SK-N-SH (cell line): ENCODE measurements at regions not wholly inside any gene's neighbourhood (a gene's known extent, or its start where the extent isn't known, plus 50 kb on each side); places are given as distances from the start of the nearest gene placed in this dataset.

Source experiments
- CTCF ChIA-PET: fragments of 300-600, 350-600 bp; formaldehyde crosslinking; extraction: SDS; loops from one replicate; lab custom pipeline; 2021; lab: Yijun Ruan, JAX
- POLR2A ChIA-PET: fragments of 350-600 bp; sonication (Branson Sonifier 250); formaldehyde crosslinking; extraction: SDS; loops from one replicate; lab custom pipeline; 2020; ENCODE audit warnings: antibody characterized with exemption, inconsistent platforms; lab: Yijun Ruan, JAX
- DNase-seq: peaks from one replicate; pipeline ENCODE4 v3.0.0; 2012
- H2AFZ ChIP-seq: fragments of 200-600 bp; sonication (generic); 2 replicates; pipeline ENCODE4 v1.8.1; 2016; ENCODE audit warnings: antibody characterized with exemption, mild to moderate bottlenecking, low read depth
- H3F3A ChIP-seq: fragments of 200-600 bp; sonication (generic); replicated peaks from 2 replicates; pipeline ENCODE3; 2016; ENCODE audit warnings: antibody characterized with exemption, mild to moderate bottlenecking; ENCODE audit not compliant: insufficient read depth
- H3K27ac ChIP-seq, 2 experiments: fragments of 200-500 bp in 1 of 2; fragments of 200-600 bp in 1 of 2; sonication (Bioruptor generic) in 1 of 2; sonication (generic), shearing (Covaris generic) in 1 of 2; 2 replicates each; pipeline versions ENCODE4 v1.5.1 to v1.6.1; 2014 to 2016; ENCODE audit warnings: low read depth in 2 of 2, inconsistent platforms in 1 of 2, low read length in 1 of 2, mild to moderate bottlenecking in 1 of 2, mixed read lengths in 1 of 2
- H3K27me3 ChIP-seq: fragments of 200-600 bp; sonication (generic), shearing (Covaris generic); 2 replicates; pipeline ENCODE4 v1.6.1; 2016; ENCODE audit warnings: mixed run types; ENCODE audit not compliant: insufficient read depth
- H3K36me3 ChIP-seq, 2 experiments: fragments of 200-500 bp in 1 of 2; fragments of 200-600 bp in 1 of 2; sonication (Bioruptor generic) in 1 of 2; sonication (generic) in 1 of 2; replicated peaks in 1 of 2; 2 replicates each; pipeline versions ENCODE3 to v1.5.1; 2014 to 2016; ENCODE audit warnings: low read length in 1 of 2, mild to moderate bottlenecking in 1 of 2; ENCODE audit not compliant: insufficient read depth in 2 of 2, control insufficient read depth in 1 of 2
- H3K4me1 ChIP-seq, 2 experiments: fragments of 200-500 bp in 1 of 2; fragments of 200-600 bp in 1 of 2; sonication (Bioruptor generic) in 1 of 2; sonication (generic), shearing (Covaris generic) in 1 of 2; 2 replicates each; pipeline versions ENCODE4 v1.5.1 to v1.6.1; 2014 to 2016; ENCODE audit warnings: low read depth in 1 of 2, low read length in 1 of 2, mixed run types in 1 of 2; ENCODE audit not compliant: insufficient read depth in 2 of 2, control insufficient read depth in 1 of 2
- H3K4me2 ChIP-seq: fragments of 200-600 bp; sonication (generic), shearing (Covaris generic); 2 replicates; pipeline ENCODE4 v1.6.1; 2017; ENCODE audit warnings: mixed run types
- H3K4me3 ChIP-seq, 2 experiments: fragments of 200-500 bp in 1 of 2; fragments of 200-600 bp in 1 of 2; sonication (Bioruptor generic) in 1 of 2; sonication (generic), shearing (Covaris generic) in 1 of 2; 2 replicates each; pipeline versions ENCODE4 v1.5.1 to v1.8.1; 2014 to 2016; ENCODE audit warnings: low read depth in 2 of 2, inconsistent platforms in 1 of 2, low read length in 1 of 2, mild to moderate bottlenecking in 1 of 2, mixed read lengths in 1 of 2, moderate library complexity in 1 of 2
- H3K79me2 ChIP-seq: fragments of 200-600 bp; sonication (generic); 2 replicates; pipeline ENCODE4 v1.8.1; 2017; ENCODE audit warnings: mild to moderate bottlenecking; ENCODE audit not compliant: insufficient read depth
- H3K9ac ChIP-seq: fragments of 200-600 bp; sonication (generic); 2 replicates; pipeline ENCODE4 v1.6.1; 2017; ENCODE audit warnings: mixed run types
- H3K9me2 ChIP-seq: fragments of 200-600 bp; sonication (generic); 2 replicates; pipeline ENCODE4 v1.6.1; 2017; ENCODE audit warnings: mixed run types
- H3K9me3 ChIP-seq: fragments of 200-600 bp; sonication (generic); 2 replicates; pipeline ENCODE4 v1.6.1; 2017; ENCODE audit warnings: mixed run types, mild to moderate bottlenecking, moderate library complexity
- H4K20me1 ChIP-seq: fragments of 200-600 bp; sonication (generic); 2 replicates; pipeline ENCODE4 v1.6.1; 2017; ENCODE audit warnings: mild to moderate bottlenecking, mixed run types; ENCODE audit not compliant: insufficient read depth
- ELF1 ChIP-seq: IDR thresholded peaks from 2 replicates; pipeline ENCODE4 v1.4.0; 2012
- EP300 ChIP-seq, 2 experiments: IDR thresholded peaks; 2 replicates each; pipeline versions ENCODE4 v1.4.0 to v1.6.1; 2012; ENCODE audit warnings: borderline replicate concordance in 1 of 2, low read depth in 1 of 2, low read length in 1 of 2
- EZH2phosphoT487 ChIP-seq: fragments of 200-600 bp; sonication (generic); IDR thresholded peaks from 2 replicates; pipeline ENCODE4 v1.6.1; 2017; ENCODE audit warnings: low read depth, mixed run types, mild to moderate bottlenecking, antibody characterized with exemption, moderate library complexity, borderline replicate concordance
- FOXM1 ChIP-seq: IDR thresholded peaks from 2 replicates; pipeline ENCODE4 v1.4.0; 2012; ENCODE audit warnings: low read depth, mild to moderate bottlenecking
- GABPA ChIP-seq: IDR thresholded peaks from 2 replicates; pipeline ENCODE4 v1.4.0; 2012; ENCODE audit warnings: low read depth, mild to moderate bottlenecking
- GATA2 ChIP-seq: sonication (generic); formaldehyde crosslinking; IDR thresholded peaks from 2 replicates; pipeline ENCODE4 v1.5.0; 2020; ENCODE audit warnings: mild to moderate bottlenecking, missing genetic modification reagents
- MAX ChIP-seq: IDR thresholded peaks from 2 replicates; pipeline ENCODE4 v1.4.0; 2012; ENCODE audit warnings: low read depth
- MEF2A ChIP-seq: IDR thresholded peaks from 2 replicates; pipeline ENCODE4 v1.4.0; 2012; ENCODE audit warnings: low read depth, borderline replicate concordance
- MXI1 ChIP-seq: IDR thresholded peaks from 2 replicates; pipeline ENCODE4 v1.6.1; 2012; ENCODE audit warnings: mild to moderate bottlenecking, low read depth, low read length, improper control_type of control experiment
- RAD21 ChIP-seq: IDR thresholded peaks from 2 replicates; pipeline ENCODE4 v1.6.1; 2012; ENCODE audit warnings: mild to moderate bottlenecking, low read length
- RXRA ChIP-seq: IDR thresholded peaks from 2 replicates; pipeline ENCODE4 v1.4.0; 2012; ENCODE audit warnings: low read depth, mild to moderate bottlenecking, borderline replicate concordance
- SMC3 ChIP-seq: IDR thresholded peaks from 2 replicates; pipeline ENCODE4 v1.6.1; 2012; ENCODE audit warnings: low read depth, low read length, improper control_type of control experiment
- TAF1 ChIP-seq: IDR thresholded peaks from 2 replicates; pipeline ENCODE4 v1.6.1; 2012; ENCODE audit warnings: low read depth, mild to moderate bottlenecking, low read length, moderate library complexity, borderline replicate concordance
- TCF12 ChIP-seq: IDR thresholded peaks from 2 replicates; pipeline ENCODE4 v1.4.0; 2012
- USF1 ChIP-seq: IDR thresholded peaks from 2 replicates; pipeline ENCODE4 v1.4.0; 2012; ENCODE audit warnings: low read depth, borderline replicate concordance
- USF2 ChIP-seq: fragments of 150-350 bp; IDR thresholded peaks from 2 replicates; pipeline ENCODE4 v1.6.1; 2017; ENCODE audit warnings: antibody characterized with exemption, low read length, low read depth, borderline replicate concordance
- YY1 ChIP-seq: IDR thresholded peaks from 2 replicates; pipeline ENCODE4 v1.4.0; 2012; ENCODE audit warnings: low read depth, mild to moderate bottlenecking
- WGBS: methylation state at CpG from one replicate; pipeline ENCODE4 v1.1.6; 2017; ENCODE audit warnings: low lambda C conversion rate; 5-methylcytosine and 5-hydroxymethylcytosine counted together
- TF ChIP-seq, protein P1 (sequence below): fragments of 200-600 bp; sonication (generic); IDR thresholded peaks from 2 replicates; pipeline ENCODE4 v1.6.1; 2017; ENCODE audit warnings: antibody characterized with exemption, mild to moderate bottlenecking, moderate library complexity
- TF ChIP-seq, protein P2 (sequence below): fragments of 150-350 bp; IDR thresholded peaks from 2 replicates; pipeline ENCODE4 v1.6.1; 2016; ENCODE audit warnings: mild to moderate bottlenecking, low read depth, low read length

DNA sequence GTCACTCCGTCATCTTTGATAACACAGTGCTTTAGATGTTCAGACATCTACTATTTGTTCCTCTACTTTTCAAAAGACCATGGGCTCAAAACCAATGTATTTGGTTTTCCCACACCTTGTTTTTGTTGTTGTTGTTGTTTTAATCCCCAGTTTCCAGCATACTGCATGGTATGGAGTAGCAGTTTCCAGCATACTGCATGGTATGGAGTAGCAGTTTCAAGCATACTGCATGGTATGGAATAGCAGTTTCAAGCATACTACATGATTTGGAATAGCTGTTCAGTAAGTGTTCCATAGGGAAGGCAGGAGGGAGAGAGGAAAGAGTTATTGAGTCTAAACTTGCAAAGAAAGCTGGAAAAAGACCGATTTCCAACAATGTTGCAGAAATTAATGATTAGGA lies 314.3 kb upstream of the PRKCQ start:
- H3K27me3 ChIP-seq: no peaks in the 10 kb centered on the region; the same call in 1 of the 2 replicates
- H3F3A ChIP-seq: no peaks in the 10 kb centered on the region
- DNase-seq: no peak
- POLR2A ChIA-PET: no interaction called here
- peaks cover 0 to 3% of the 10 kb centered on the region in 2 experiments; a peak in 1 of 4 replicates for H3K4me1 ChIP-seq
- no peaks in the 10 kb centered on the region for H4K20me1 ChIP-seq
- CTCF ChIA-PET: no interaction called here
- H3K9me2 ChIP-seq: no peaks in the 10 kb centered on the region
- H3K27ac ChIP-seq: no peak overlapping the region
- H3K79me2 ChIP-seq: no peaks in the 10 kb centered on the region
- H3K9ac ChIP-seq: no peak overlapping the region
- H3K9me3 ChIP-seq: no peaks in the 10 kb centered on the region
- TF ChIP-seq GATA2 (CRISPR knock-in tag): no peak
- TF ChIP-seq, protein P1, sequence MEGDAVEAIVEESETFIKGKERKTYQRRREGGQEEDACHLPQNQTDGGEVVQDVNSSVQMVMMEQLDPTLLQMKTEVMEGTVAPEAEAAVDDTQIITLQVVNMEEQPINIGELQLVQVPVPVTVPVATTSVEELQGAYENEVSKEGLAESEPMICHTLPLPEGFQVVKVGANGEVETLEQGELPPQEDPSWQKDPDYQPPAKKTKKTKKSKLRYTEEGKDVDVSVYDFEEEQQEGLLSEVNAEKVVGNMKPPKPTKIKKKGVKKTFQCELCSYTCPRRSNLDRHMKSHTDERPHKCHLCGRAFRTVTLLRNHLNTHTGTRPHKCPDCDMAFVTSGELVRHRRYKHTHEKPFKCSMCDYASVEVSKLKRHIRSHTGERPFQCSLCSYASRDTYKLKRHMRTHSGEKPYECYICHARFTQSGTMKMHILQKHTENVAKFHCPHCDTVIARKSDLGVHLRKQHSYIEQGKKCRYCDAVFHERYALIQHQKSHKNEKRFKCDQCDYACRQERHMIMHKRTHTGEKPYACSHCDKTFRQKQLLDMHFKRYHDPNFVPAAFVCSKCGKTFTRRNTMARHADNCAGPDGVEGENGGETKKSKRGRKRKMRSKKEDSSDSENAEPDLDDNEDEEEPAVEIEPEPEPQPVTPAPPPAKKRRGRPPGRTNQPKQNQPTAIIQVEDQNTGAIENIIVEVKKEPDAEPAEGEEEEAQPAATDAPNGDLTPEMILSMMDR: no peak
- no peak for TF ChIP-seq MXI1
- no peak for TF ChIP-seq GABPA
- TF ChIP-seq ELF1: no peak
- no peak for TF ChIP-seq USF2
- TF ChIP-seq EZH2phosphoT487: no peak
- TF ChIP-seq, protein P2, sequence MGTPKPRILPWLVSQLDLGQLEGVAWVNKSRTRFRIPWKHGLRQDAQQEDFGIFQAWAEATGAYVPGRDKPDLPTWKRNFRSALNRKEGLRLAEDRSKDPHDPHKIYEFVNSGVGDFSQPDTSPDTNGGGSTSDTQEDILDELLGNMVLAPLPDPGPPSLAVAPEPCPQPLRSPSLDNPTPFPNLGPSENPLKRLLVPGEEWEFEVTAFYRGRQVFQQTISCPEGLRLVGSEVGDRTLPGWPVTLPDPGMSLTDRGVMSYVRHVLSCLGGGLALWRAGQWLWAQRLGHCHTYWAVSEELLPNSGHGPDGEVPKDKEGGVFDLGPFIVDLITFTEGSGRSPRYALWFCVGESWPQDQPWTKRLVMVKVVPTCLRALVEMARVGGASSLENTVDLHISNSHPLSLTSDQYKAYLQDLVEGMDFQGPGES: no peak
- TF ChIP-seq RXRA: no peak
- no peak for TF ChIP-seq YY1
- TF ChIP-seq EP300 (IDR thresholded peaks at IDR 0.05; ENCODE audit: borderline replicate concordance in 1 of 2, low read depth in 1 of 2, low read length in 1 of 2): no peak
- TF ChIP-seq MAX: no peak
- TF ChIP-seq SMC3: no peak
- no peak for TF ChIP-seq TCF12
- no peak for TF ChIP-seq MEF2A
- no peak for TF ChIP-seq TAF1
- no peak for TF ChIP-seq FOXM1
- no peak for TF ChIP-seq RAD21
- no peak for TF ChIP-seq USF1
- H3K36me3 ChIP-seq: no peaks in the 10 kb centered on the region
- H3K4me3 ChIP-seq: no peak overlapping the region
- no peak overlapping the region for H3K4me2 ChIP-seq
- 39% methylated on average over 2 of the region's 2 CpGs for WGBS
- no peak overlapping the region for H2AFZ ChIP-seq
